ENCODE measurements at regions not wholly inside any gene's neighbourhood (a gene's known extent, or its start where the extent isn't known, plus 50 kb on each side); places are given as distances from the start of the nearest gene placed in this dataset.

- no peak for DNase-seq (ENCODE audit: low read depth)
- TF ChIP-seq, protein P1, sequence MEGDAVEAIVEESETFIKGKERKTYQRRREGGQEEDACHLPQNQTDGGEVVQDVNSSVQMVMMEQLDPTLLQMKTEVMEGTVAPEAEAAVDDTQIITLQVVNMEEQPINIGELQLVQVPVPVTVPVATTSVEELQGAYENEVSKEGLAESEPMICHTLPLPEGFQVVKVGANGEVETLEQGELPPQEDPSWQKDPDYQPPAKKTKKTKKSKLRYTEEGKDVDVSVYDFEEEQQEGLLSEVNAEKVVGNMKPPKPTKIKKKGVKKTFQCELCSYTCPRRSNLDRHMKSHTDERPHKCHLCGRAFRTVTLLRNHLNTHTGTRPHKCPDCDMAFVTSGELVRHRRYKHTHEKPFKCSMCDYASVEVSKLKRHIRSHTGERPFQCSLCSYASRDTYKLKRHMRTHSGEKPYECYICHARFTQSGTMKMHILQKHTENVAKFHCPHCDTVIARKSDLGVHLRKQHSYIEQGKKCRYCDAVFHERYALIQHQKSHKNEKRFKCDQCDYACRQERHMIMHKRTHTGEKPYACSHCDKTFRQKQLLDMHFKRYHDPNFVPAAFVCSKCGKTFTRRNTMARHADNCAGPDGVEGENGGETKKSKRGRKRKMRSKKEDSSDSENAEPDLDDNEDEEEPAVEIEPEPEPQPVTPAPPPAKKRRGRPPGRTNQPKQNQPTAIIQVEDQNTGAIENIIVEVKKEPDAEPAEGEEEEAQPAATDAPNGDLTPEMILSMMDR (IDR thresholded peaks at IDR 0.05; ENCODE audit: low read depth, low read length), result no peak
- TF ChIP-seq MAX (IDR thresholded peaks at IDR 0.05; ENCODE audit: low read depth, low read length) (no peak), POLR2A (IDR thresholded peaks at IDR 0.05; ENCODE audit: extremely low read depth, insufficient read length) (no peak), MYC (IDR thresholded peaks at IDR 0.05; ENCODE audit: low read depth, low read length) (no peak)
- H3K4me3 ChIP-seq (ENCODE audit: low read depth, low read length), result no peak overlapping the region
Observed at GRCh38 chr13:76222511-76222910, 586.4 kb downstream of the LMO7 start.

- DNase-seq (ENCODE audit: low read depth), result no peak
- no peak overlapping the region for H3K4me3 ChIP-seq (ENCODE audit: low read depth, low read length)
- TF ChIP-seq MAX (IDR thresholded peaks at IDR 0.05; ENCODE audit: low read depth, low read length) (no peak), POLR2A (IDR thresholded peaks at IDR 0.05; ENCODE audit: extremely low read depth, insufficient read length) (no peak), MYC (IDR thresholded peaks at IDR 0.05; ENCODE audit: low read depth, low read length) (no peak)
- TF ChIP-seq, protein P1 (IDR thresholded peaks at IDR 0.05; ENCODE audit: low read depth, low read length), result no peak
Observed at GRCh38 chr13:76216729-76217128, 580.6 kb downstream of the LMO7 start.

GRCh38 chr13:76214001-76214400 lies 577.9 kb downstream of the LMO7 start:
- no peak for DNase-seq (ENCODE audit: low read depth)
- H3K4me3 ChIP-seq (ENCODE audit: low read depth, low read length), result no peak overlapping the region
- no peak for TF ChIP-seq MYC (IDR thresholded peaks at IDR 0.05; ENCODE audit: low read depth, low read length)
- TF ChIP-seq POLR2A (IDR thresholded peaks at IDR 0.05; ENCODE audit: extremely low read depth, insufficient read length), result no peak
- TF ChIP-seq MAX (IDR thresholded peaks at IDR 0.05; ENCODE audit: low read depth, low read length), result no peak
- TF ChIP-seq, protein P1 (IDR thresholded peaks at IDR 0.05; ENCODE audit: low read depth, low read length), result no peak

DNA sequence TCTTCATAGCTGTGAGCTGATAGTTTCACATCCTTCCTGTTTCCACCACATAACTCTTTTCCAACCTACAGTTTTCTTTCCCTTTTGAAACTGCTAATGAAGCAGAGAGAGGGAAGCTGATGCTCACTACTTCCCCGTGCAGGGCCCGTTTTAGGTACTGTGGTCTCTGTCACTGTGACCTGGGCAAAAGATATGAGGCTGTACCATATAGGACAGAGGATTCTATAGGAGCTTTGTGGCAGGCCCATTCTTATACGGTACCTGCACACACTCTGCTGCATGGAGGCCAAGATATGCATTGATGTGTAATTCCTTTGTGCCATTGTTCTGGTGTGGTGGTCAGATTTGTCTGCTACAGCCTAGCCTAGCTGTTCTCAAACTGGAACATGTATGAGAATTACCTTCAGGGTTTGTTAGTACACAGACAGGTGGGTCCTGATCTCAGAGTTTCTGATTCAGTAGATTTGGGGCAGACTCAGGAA lies 577.3 kb downstream of the LMO7 start:
- TF ChIP-seq POLR2A (IDR thresholded peaks at IDR 0.05; ENCODE audit: extremely low read depth, insufficient read length) (no peak), MYC (IDR thresholded peaks at IDR 0.05; ENCODE audit: low read depth, low read length) (no peak), MAX (IDR thresholded peaks at IDR 0.05; ENCODE audit: low read depth, low read length) (no peak)
- TF ChIP-seq, protein P1 (IDR thresholded peaks at IDR 0.05; ENCODE audit: low read depth, low read length), result no peak
- DNase-seq (ENCODE audit: low read depth), result no peak
- no peak overlapping the region for H3K4me3 ChIP-seq (ENCODE audit: low read depth, low read length)

GRCh38 chr13:76210262-76210661 lies 574.1 kb downstream of the LMO7 start:
- TF ChIP-seq POLR2A (IDR thresholded peaks at IDR 0.05; ENCODE audit: extremely low read depth, insufficient read length), result no peak
- no peak for TF ChIP-seq MYC (IDR thresholded peaks at IDR 0.05; ENCODE audit: low read depth, low read length)
- TF ChIP-seq, protein P1 (IDR thresholded peaks at IDR 0.05; ENCODE audit: low read depth, low read length), result no peak
- TF ChIP-seq MAX (IDR thresholded peaks at IDR 0.05; ENCODE audit: low read depth, low read length), result no peak
- no peak for DNase-seq (ENCODE audit: low read depth)

More at GRCh38 chr13:76210262-76210661, 574.1 kb downstream of the LMO7 start:
- no peak overlapping the region for H3K4me3 ChIP-seq (ENCODE audit: low read depth, low read length)
